GM18909 (cell line): ENCODE measurements at regions not wholly inside any gene's neighbourhood (a gene's known extent, or its start where the extent isn't known, plus 50 kb on each side); places are given as distances from the start of the nearest gene placed in this dataset.

Experiments
- ATAC-seq: cut with Tn5 transposase; IDR thresholded peaks from one replicate; pipeline ENCODE4 v1.9.1; 2021; ENCODE audit warnings: mild to moderate bottlenecking; ENCODE audit not compliant: unreplicated experiment, poor library complexity

DNA sequence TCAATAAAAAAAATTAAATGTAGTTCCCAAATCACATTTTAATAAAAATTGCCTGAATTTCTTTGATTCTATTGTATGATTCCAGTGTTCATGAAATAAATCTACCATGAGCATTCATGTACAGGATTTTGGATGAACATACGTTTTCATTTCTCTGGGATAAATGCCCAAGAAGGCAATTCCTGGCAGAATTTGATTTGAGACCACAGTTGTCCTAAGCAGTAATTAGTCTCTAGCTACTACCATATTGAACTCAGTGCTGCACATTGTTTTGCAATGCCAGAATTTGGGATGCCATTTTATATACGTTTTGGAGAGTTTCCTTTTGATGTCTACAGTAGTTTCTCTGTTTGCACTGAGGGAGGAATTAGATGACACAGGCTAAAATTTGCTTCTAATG lies 265.3 kb upstream of the HS3ST5 start:
- no peak for ATAC-seq

DNA sequence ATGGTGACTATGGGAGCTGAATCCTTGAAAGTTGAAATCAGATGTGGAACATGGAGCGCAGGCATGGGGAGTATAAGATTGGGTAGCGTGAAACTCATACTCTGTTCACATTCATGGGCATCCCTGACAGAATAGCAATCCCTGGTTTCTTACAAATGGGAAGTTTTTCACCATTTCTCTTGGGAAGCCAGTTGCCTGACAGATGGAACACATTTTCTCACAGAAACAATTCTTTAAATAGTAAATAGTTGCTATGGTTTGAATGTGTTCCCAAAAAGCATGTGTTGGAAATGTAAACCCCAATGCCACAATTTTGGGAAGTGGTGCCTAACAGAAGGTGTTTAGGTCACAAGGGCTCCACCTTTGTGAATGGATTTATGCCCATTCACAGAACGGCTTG lies 262.8 kb upstream of the HS3ST5 start:
- ATAC-seq = no peak

DNA sequence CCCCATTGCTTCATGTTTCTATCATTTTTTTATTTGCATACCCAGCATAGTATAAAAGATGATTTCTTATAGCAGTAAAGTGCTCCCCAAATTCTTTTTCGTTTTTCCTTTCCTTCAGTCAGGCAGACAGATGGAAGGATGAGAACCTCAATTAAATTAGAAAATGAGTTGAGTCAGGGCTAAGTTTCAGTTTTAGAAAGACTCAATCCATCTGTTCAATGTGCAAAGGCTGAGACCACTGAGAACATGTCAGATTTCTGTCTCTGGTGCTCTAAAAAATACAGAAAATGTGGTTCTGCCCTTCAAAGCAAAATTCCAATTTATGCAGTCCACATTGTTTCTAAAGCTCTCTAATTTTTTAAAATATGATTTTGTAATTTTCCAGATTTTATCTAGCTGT lies 257.6 kb upstream of the HS3ST5 start:
- ATAC-seq = no peak

DNA sequence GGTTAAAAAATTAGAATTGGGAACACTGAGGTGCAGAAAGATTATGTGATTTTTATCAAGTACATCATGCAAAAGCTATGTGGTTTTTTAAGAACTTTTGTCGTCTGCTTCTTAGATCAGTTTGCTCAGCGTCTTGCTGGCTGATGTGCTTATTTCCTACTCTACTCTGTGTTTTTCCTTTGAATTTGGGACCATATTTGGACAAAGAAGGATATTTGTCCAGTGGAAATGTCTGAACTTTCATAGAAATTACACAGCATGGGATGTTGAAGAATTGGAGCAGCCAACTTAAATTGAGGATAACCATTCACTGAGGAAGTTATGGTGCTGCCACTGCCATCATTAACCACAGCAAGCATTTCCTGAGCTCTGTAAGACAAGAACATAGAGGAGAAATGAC lies 252.8 kb upstream of the HS3ST5 start:
- ATAC-seq = no peak

DNA sequence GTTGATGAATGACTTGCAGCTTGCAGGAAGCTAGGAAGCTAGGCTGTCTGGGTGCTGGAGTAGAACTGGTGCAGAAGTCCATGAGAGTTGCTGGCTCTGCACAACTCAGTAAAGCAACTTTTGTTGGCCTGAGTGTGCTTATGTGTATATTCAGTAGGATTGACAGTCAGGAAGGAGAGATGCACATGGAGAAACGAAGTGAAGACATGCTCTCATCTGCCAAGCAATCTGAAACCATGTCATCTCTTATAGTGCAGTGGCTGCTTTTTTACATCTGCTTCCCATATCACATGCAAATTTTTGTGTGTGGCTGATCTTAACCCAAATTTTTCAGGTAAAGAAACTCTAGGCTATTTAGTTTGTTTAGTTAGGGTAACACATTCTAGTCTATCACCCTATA lies 252.4 kb upstream of the HS3ST5 start:
- ATAC-seq = no peak

DNA sequence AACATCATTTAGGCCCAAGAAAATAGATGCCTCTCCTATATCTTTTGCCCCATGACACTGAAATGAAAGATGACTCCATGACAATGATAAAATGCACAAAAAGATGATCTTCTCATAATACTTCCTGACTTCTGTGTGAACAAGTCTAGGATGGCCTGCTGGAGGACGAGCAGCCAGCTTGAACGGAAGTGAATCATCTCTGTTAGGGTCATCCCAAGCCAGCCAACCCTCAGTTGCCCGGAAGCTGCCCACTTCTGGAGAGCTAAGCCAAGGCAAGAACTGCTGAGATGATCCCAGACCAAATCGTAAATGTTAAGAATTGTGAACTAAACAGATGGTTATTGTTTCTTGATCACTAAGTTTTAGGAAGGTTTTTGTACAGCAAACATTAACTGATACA lies 249.7 kb upstream of the HS3ST5 start:
- ATAC-seq = no peak

GRCh38 chr6:114588726-114589125 lies 245.9 kb upstream of the HS3ST5 start:
- no peak for ATAC-seq

DNA sequence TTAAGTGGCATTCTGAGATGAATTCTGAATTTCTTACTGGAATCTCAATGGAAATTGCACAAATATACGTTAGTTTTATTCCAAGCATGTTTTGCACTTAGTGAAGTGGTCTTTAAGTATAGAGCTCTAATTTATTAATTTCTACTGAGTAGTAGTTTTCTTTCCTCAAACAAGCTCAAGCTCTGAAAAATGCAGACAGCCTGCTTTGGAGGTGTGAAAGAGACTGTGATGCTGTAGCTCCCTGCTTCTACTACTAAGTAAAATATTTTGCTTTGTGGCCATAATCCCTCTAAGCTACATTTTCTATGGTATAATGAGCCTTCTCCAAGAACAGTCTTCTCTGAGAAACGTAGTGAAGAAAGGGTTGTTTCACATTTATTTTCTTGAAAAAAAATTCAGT lies 243.5 kb upstream of the HS3ST5 start:
- no peak for ATAC-seq

GRCh38 chr6:114581293-114581692 lies 238.5 kb upstream of the HS3ST5 start:
- ATAC-seq = no peak

- no peak for ATAC-seq
Measured at GRCh38 chr6:114580882-114581281, 238.1 kb upstream of the HS3ST5 start.

DNA sequence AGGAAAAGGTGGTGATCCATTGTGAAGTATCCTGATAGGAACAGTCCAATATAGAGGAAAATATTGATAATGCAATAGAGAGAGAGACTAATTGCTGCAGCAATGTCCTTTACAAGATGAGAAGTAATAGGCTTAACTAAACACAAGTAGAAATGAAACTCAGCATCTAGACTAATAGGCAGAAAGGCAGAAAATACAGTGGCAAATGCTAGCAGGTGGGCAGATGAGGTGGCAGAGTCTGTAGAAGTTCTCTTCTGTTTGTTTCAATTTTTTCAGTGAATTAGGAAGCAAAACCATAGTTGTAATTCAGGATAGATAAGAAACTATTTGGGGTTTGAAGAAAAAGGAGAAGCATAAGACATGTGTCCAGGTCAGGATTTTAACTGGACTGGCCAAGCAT lies 236.7 kb upstream of the HS3ST5 start:
- no peak for ATAC-seq

DNA sequence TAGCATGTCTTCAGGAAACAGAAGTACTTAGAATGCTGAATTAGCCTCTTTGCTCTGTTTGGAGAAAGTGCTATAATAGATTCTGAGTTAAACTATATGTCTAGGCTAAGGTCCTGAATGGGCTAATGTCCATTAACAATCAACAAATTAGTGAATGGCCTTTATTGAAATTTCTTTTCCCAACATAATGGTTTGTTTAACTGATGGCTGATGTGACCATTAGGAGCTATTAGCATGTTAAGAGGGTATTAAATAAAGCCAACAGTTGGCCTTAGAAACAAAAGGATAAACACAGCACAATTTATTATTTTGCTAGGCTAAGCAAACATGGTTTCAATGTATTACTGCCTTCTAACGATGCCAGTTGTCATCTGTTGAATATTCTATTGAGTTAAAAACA lies 234.3 kb upstream of the HS3ST5 start:
- no peak for ATAC-seq

DNA sequence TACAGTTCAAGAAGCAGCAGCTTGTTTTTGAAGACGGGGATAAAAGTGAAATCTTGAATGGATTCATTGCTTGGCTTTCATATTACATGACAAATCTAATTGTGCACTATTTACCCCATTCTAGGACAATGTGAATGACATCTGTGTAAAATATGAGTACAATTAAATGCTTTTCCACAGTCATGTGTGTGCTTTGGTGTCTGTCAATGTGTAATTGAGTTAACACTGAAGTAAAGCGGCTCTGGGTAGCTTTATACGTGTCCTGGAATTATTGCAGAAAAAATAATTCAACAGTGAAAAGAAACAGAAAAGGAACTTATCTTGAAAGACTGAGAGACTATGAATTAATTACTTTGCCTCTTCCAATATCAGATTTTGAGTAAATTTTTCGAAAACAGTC lies 233.5 kb upstream of the HS3ST5 start:
- no peak for ATAC-seq

DNA sequence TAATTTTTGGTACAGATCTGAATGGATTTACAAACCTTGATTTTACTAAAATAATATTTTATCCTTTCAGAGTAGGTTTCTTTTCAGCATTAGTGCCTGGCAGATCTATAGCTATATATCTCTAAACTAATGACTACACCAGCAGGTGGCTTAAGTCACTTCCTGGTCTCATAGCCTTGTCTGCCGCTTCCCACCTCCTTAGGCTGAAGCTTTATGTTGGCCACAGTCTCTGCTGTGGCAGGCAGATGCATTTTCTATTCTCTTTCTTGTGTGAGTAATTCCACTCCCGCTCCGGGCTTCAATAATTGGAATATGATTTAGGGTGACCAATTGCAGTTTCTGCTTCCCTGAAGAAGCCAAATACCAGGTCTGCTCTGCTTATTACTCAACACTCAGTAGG lies 226.8 kb upstream of the HS3ST5 start:
- no peak for ATAC-seq

DNA sequence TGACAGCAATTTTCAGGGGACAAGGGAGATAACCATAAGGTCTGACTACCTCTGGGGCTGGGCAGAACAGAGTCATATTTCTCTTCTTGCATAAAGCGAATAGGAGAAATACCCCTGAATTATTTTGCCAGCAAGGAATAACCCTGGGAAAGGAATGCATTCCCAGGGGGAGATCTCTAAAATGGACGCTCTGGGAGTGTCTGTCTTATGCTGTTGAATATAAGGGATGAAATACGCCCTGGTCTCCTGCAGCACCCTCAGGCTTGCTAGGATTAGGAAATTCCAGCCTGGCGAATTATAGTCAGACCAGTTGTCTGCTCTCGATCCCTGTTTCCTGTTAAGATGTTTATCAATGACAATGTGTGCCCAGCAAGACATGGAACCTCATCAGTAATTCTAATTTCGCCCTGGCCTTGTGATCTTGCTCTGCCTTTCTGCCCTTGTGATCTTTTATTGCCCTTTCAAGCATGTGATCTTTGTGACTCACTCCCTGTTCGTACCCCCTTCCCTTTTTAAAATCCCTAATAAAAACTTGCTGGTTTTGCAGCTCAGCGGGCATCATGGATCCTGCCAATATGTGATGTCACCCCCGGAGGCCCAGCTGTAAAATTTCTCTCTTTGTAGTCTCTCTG lies 221.6 kb upstream of the HS3ST5 start:
- ATAC-seq = no peak

GRCh38 chr6:114559419-114559818 lies 216.6 kb upstream of the HS3ST5 start:
- ATAC-seq = no peak

DNA sequence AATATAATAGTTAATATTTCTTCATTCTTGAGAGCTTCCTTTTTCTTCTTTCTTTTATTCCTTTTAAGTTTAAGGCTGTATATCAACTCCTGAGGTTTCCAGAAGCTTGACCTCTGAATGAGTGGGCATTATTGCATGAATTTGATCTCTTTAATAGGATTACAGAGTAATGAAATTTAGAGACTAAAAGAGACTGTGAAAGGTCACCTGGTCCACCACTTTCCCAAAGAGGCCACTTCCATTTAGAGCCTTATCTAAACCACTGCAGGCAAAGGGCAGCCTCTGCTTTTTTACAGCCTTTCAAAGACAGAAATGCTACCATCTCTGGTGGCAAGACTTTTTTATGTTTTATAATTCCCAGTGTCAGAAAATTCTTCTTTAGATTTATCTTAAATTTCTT lies 215.3 kb upstream of the HS3ST5 start:
- no peak for ATAC-seq

- no peak for ATAC-seq
Measured at GRCh38 chr6:114556846-114557488, 214.1 kb upstream of the HS3ST5 start.

DNA sequence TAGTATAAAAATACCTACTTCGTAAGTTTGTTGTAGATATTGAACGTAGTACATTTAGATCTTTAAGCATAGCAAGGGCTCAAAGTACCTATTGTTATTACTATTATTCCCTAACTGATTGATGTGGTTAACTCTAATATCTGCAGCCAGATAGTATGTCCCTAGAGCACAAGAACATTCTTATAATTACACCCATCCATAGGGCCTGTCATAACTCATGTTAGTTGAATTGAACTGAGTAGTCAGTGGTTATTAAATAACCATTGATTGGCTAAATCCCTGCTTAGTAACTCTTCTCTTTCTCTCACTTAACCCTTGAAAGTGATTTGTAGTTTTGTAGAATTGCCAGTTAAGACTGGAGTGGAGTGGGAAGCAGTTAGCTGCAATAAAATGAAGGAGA lies 207.5 kb upstream of the HS3ST5 start:
- ATAC-seq = no peak

DNA sequence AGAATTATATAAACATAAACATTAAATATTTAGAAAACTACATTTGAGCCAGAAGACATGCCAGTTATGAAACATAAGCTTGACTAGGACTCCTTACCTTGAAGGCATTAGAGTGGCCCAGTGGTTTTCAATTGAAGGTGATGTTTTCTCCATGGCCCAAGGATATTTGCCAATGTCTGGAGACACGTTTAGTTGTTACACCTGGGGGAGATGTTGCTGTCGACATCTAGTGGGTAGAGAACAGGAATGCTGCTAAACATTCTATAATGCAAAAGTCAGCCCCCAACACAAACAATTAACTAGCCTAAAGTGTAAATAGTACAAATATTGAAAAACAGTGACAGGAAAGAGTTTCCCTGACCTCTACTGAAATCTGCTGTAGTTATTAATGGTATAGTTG lies 200.9 kb upstream of the HS3ST5 start:
- no peak for ATAC-seq

DNA sequence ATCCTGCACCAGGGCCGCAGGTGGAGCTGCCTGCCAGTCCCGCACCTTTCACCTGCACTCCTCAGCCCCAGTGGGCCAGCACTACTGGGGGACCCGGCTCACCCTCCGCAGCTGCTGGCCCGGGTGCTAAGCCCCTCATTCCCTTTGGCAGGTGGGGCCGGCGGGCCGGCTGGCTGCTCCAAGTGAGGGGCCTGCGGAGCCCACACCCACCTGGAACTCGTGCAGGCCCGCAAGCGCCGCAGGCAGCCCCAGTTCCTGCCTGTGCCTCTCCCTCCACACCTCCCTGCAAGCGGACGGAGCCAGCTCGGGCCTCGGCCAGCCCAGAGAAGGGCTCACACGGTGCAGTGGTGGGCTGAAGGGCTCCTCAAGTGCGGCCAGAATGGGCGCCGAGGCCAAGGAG lies 199.0 kb upstream of the HS3ST5 start:
- no peak for ATAC-seq

GRCh38 chr6:114537977-114538376 lies 195.2 kb upstream of the HS3ST5 start:
- ATAC-seq = no peak

DNA sequence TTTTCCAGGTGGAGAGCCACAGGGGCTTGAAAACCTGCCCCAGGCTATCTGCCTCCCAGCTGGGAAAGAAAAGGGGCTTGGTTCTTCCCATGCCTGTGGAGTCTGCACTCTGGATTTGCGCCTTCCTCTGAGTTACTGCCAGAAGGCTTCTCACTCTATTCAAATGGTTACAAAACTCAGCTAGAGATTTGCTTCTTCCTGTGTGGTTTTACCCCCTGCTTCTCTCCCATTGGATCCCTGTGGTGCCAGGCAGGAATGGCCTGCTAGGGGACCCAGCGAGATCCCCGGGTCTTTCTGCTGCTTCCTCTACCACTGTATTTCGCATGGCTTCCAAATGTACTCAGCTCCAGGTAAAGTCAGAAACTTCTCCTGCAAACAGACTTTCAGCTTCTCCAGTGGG lies 192.0 kb upstream of the HS3ST5 start:
- no peak for ATAC-seq
